GM19025 (cell line): ENCODE measurements at regions not wholly inside any gene's neighbourhood (a gene's known extent, or its start where the extent isn't known, plus 50 kb on each side); places are given as distances from the start of the nearest gene placed in this dataset.

ENCODE experiments used
- ATAC-seq: cut with Tn5 transposase; IDR thresholded peaks from one replicate; pipeline ENCODE4 v1.9.1; 2021; ENCODE audit warnings: mild to moderate bottlenecking, low read depth, moderate library complexity; ENCODE audit not compliant: unreplicated experiment

- no peak for ATAC-seq
Measured at GRCh38 chr15:95799286-95800200, 531.0 kb upstream of the NR2F2 start.

- ATAC-seq: no peak
Measured at GRCh38 chr15:95804484-95804883, 526.0 kb upstream of the NR2F2 start.

GRCh38 chr15:95812491-95812890 lies 518.0 kb upstream of the NR2F2 start:
- ATAC-seq: no peak

- no peak for ATAC-seq
Measured at GRCh38 chr15:95814908-95815307, 515.6 kb upstream of the NR2F2 start.

- ATAC-seq: no peak
Measured at GRCh38 chr15:95816591-95816990, 513.9 kb upstream of the NR2F2 start.

GRCh38 chr15:95822961-95823360 lies 507.5 kb upstream of the NR2F2 start:
- no peak for ATAC-seq

- no peak for ATAC-seq
Measured at GRCh38 chr15:95825208-95825607, 505.3 kb upstream of the NR2F2 start.

- no peak for ATAC-seq
Measured at GRCh38 chr15:95825671-95826411, 504.7 kb upstream of the NR2F2 start.

GRCh38 chr15:95826412-95827195 lies 503.9 kb upstream of the NR2F2 start:
- no peak for ATAC-seq

- ATAC-seq: no peak
Measured at GRCh38 chr15:95829062-95829461, 501.4 kb upstream of the NR2F2 start.

GRCh38 chr15:95830281-95830680 lies 500.2 kb upstream of the NR2F2 start:
- ATAC-seq: no peak

GRCh38 chr15:95832668-95833067 lies 497.8 kb upstream of the NR2F2 start:
- no peak for ATAC-seq

GRCh38 chr15:95834028-95834804 lies 496.3 kb upstream of the NR2F2 start:
- ATAC-seq: no peak

GRCh38 chr15:95836536-95836935 lies 494.0 kb upstream of the NR2F2 start:
- ATAC-seq: no peak

- no peak for ATAC-seq
Measured at GRCh38 chr15:95837341-95838004, 493.0 kb upstream of the NR2F2 start.

GRCh38 chr15:95839367-95839782 lies 491.1 kb upstream of the NR2F2 start:
- no peak for ATAC-seq

GRCh38 chr15:95840004-95840403 lies 490.5 kb upstream of the NR2F2 start:
- ATAC-seq: no peak

GRCh38 chr15:95840855-95841254 lies 489.6 kb upstream of the NR2F2 start:
- no peak for ATAC-seq

GRCh38 chr15:95842576-95842975 lies 487.9 kb upstream of the NR2F2 start:
- no peak for ATAC-seq
